Mesenchymal stem cell (in vitro differentiated cells and primary cell): ENCODE measurements at regions not wholly inside any gene's neighbourhood (a gene's known extent, or its start where the extent isn't known, plus 50 kb on each side); places are given as distances from the start of the nearest gene placed in this dataset.

ENCODE experiments used
- DNase-seq: peaks from one replicate; pipeline ENCODE4 v3.0.0-alpha.2; 2013
- H2AFZ ChIP-seq: one replicate; pipeline ENCODE4 v1.6.1; 2013; ENCODE audit warnings: low read depth, mild to moderate bottlenecking, control low read depth, inconsistent platforms, low read length, moderate library complexity
- H2AK5ac ChIP-seq: 2 replicates; pipeline ENCODE4 v1.6.1; 2013; ENCODE audit warnings: low read length, moderate library complexity, mild to moderate bottlenecking, inconsistent platforms; ENCODE audit not compliant: severe bottlenecking
- H2BK120ac ChIP-seq: one replicate; pipeline ENCODE4 v1.6.1; 2013; ENCODE audit warnings: low read depth, mild to moderate bottlenecking, inconsistent platforms, low read length, moderate library complexity
- H2BK12ac ChIP-seq, 2 experiments: one replicate each; pipeline ENCODE4 v1.6.1; 2013; ENCODE audit warnings: inconsistent platforms in 2 of 2, low read length in 2 of 2, mild to moderate bottlenecking in 2 of 2, moderate library complexity in 2 of 2, control low read depth in 1 of 2
- H2BK15ac ChIP-seq: one replicate; pipeline ENCODE4 v1.6.1; 2013; ENCODE audit warnings: mild to moderate bottlenecking, low read depth, inconsistent platforms; ENCODE audit not compliant: poor library complexity, severe bottlenecking
- H2BK5ac ChIP-seq: 2 replicates; pipeline ENCODE4 v1.6.1; 2013; ENCODE audit warnings: low read depth, mild to moderate bottlenecking, low read length, control low read depth, inconsistent platforms; ENCODE audit not compliant: poor library complexity, severe bottlenecking
- H3K14ac ChIP-seq, 2 experiments: one replicate each; pipeline ENCODE4 v1.6.1; 2013; ENCODE audit warnings: inconsistent platforms in 2 of 2, low read length in 2 of 2, control low read depth in 1 of 2, mild to moderate bottlenecking in 1 of 2, moderate library complexity in 1 of 2
- H3K18ac ChIP-seq, 2 experiments: one replicate each; pipeline ENCODE4 v1.6.1; 2013; ENCODE audit warnings: inconsistent platforms in 2 of 2, low read length in 2 of 2, control low read depth in 1 of 2, low read depth in 1 of 2, mild to moderate bottlenecking in 1 of 2
- H3K23ac ChIP-seq, 2 experiments: one replicate each; pipeline ENCODE4 v1.6.1; 2013; ENCODE audit warnings: inconsistent platforms in 2 of 2, low read length in 2 of 2, mild to moderate bottlenecking in 2 of 2, moderate library complexity in 2 of 2, control low read depth in 1 of 2
- H3K27ac ChIP-seq: 2 replicates; pipeline ENCODE4 v1.5.1; 2013; ENCODE audit warnings: mild to moderate bottlenecking, moderate library complexity, low read length, control low read depth, inconsistent platforms; ENCODE audit not compliant: poor library complexity, severe bottlenecking
- H3K27me3 ChIP-seq, 2 experiments: 2 replicates each; pipeline versions ENCODE4 v1.6.1 to v1.7.0; 2013; ENCODE audit warnings: low read length in 2 of 2, mild to moderate bottlenecking in 2 of 2, moderate library complexity in 2 of 2, control low read depth in 1 of 2, inconsistent platforms in 1 of 2; ENCODE audit not compliant: control insufficient read depth in 1 of 2, insufficient read depth in 1 of 2
- H3K36me3 ChIP-seq, 2 experiments: 2 replicates each; pipeline versions ENCODE4 v1.6.1 to v1.7.0; 2013; ENCODE audit warnings: low read length in 2 of 2, control low read depth in 1 of 2, inconsistent platforms in 1 of 2, low read depth in 1 of 2, mild to moderate bottlenecking in 1 of 2; ENCODE audit not compliant: insufficient read depth in 2 of 2, control insufficient read depth in 1 of 2
- H3K4ac ChIP-seq, 2 experiments: one replicate each; pipeline ENCODE4 v1.6.1; 2013; ENCODE audit warnings: inconsistent platforms in 2 of 2, low read length in 2 of 2, mild to moderate bottlenecking in 2 of 2, moderate library complexity in 2 of 2, control low read depth in 1 of 2, low read depth in 1 of 2
- H3K4me1 ChIP-seq: 2 replicates; pipeline ENCODE4 v1.6.1; 2013; ENCODE audit warnings: low read depth, low read length, control low read depth; ENCODE audit not compliant: control insufficient read depth, insufficient read depth
- H3K4me2 ChIP-seq: 2 replicates; pipeline ENCODE4 v1.6.1; 2013; ENCODE audit warnings: low read length, mild to moderate bottlenecking, inconsistent platforms; ENCODE audit not compliant: poor library complexity, severe bottlenecking
- H3K4me3 ChIP-seq, 2 experiments: 2 replicates each; pipeline versions ENCODE4 v1.5.1 to v1.7.0; 2013; ENCODE audit warnings: low read length in 2 of 2, mild to moderate bottlenecking in 2 of 2, control low read depth in 1 of 2, low read depth in 1 of 2; ENCODE audit not compliant: insufficient read depth in 1 of 2
- H3K79me1 ChIP-seq: replicated peaks from 2 replicates; pipeline ENCODE4 v1.6.1; 2013; ENCODE audit warnings: mild to moderate bottlenecking, control low read depth, low read length, inconsistent platforms; ENCODE audit not compliant: poor library complexity, severe bottlenecking
- H3K9ac ChIP-seq: 2 replicates; pipeline ENCODE4 v1.7.0; 2013; ENCODE audit warnings: mild to moderate bottlenecking, low read length, moderate library complexity
- H3K9me3 ChIP-seq: 2 replicates; pipeline ENCODE4 v1.7.0; 2013; ENCODE audit warnings: mild to moderate bottlenecking, low read length; ENCODE audit not compliant: control insufficient read depth
- H4K8ac ChIP-seq: one replicate; pipeline ENCODE4 v1.6.1; 2013; ENCODE audit warnings: inconsistent platforms, mild to moderate bottlenecking, low read length, moderate library complexity
- H4K91ac ChIP-seq: one replicate; pipeline ENCODE4 v1.6.1; 2013; ENCODE audit warnings: mild to moderate bottlenecking, low read length, inconsistent platforms
- WGBS: methylation state at CpG from one replicate; pipeline ENCODE4 v1.1.7; 2013; ENCODE audit warnings: mixed read lengths; 5-methylcytosine and 5-hydroxymethylcytosine counted together

DNA sequence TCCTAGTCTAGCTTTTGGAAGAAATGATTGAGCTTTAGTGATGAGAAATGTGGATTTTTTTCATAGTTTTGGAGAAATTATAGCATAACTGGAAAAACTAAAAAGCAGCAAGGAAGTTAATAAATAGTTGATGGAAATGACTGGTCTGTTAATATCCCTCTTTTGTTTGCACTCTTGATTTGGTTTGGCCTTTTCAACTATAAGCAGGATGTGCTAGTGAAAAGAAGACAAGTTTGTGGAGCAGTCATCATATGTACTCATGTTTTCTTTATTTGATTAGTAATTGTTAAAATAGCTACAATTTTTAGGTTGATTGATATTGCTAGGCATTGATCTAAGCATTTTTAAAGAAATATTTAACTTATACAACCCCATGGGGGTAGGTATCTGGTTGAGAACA, 374.7 kb downstream of the TAF11L14 start:
- no peaks in the 10 kb centered on the region for H3K79me1 ChIP-seq
- no peak overlapping the region for H2BK12ac ChIP-seq
- H2BK120ac ChIP-seq: no peak overlapping the region
- no peak overlapping the region for H3K4me2 ChIP-seq
- no peaks in the 10 kb centered on the region for H3K36me3 ChIP-seq
- no peak overlapping the region for H2BK5ac ChIP-seq
- no peak overlapping the region for H2BK15ac ChIP-seq
- H4K91ac ChIP-seq: no peak overlapping the region
- no peak overlapping the region for H3K14ac ChIP-seq
- no peak overlapping the region for H2AK5ac ChIP-seq
- no peak overlapping the region for H3K4me3 ChIP-seq
- no peak overlapping the region for H4K8ac ChIP-seq
- H3K4me1 ChIP-seq: no peaks in the 10 kb centered on the region
- no peak overlapping the region for H3K18ac ChIP-seq
- H3K4ac ChIP-seq: no peak overlapping the region
- peaks cover 5% of the 10 kb centered on the region for H3K9me3 ChIP-seq
- H3K27me3 ChIP-seq: no peaks in the 10 kb centered on the region
- no peak overlapping the region for H3K9ac ChIP-seq
- DNase-seq: no peak
- no peak overlapping the region for H3K27ac ChIP-seq
- H3K23ac ChIP-seq: no peak overlapping the region
- H2AFZ ChIP-seq: no peak overlapping the region

DNA sequence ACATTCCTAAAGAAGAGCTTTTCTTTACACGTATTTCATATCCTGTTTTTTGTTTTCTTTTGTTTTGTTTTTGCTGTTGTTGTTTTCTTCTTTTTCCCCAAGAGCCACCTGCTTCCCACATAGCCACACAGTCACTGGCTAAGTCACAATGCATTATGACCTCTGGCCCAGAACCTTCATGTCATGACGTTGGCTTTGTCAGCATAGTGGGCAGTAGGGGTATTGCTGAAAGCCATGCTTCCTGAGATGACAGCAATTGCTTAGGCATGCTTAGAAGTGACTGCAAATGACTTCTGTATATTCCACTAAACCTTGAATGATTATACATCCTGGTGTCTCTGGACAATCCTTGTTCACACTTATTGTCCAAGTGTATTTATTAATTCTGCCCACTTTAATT, 375.8 kb downstream of the TAF11L14 start:
- no peaks in the 10 kb centered on the region for H3K4me1 ChIP-seq
- H3K79me1 ChIP-seq: no peaks in the 10 kb centered on the region
- no peak overlapping the region for H4K91ac ChIP-seq
- no peak overlapping the region for H3K4me2 ChIP-seq
- H3K9me3 ChIP-seq: no peaks in the 10 kb centered on the region
- H3K4ac ChIP-seq: no peak overlapping the region
- no peaks in the 10 kb centered on the region for H3K27me3 ChIP-seq
- no peak overlapping the region for H3K9ac ChIP-seq
- H4K8ac ChIP-seq: no peak overlapping the region
- no peak overlapping the region for H3K23ac ChIP-seq
- no peak overlapping the region for H3K18ac ChIP-seq
- no peak overlapping the region for H2BK12ac ChIP-seq
- H2BK5ac ChIP-seq: no peak overlapping the region
- H2BK120ac ChIP-seq: no peak overlapping the region
- no peak overlapping the region for H3K27ac ChIP-seq
- H3K14ac ChIP-seq: no peak overlapping the region
- no peak overlapping the region for H2AFZ ChIP-seq
- DNase-seq: no peak
- H3K36me3 ChIP-seq: no peaks in the 10 kb centered on the region
- no peak overlapping the region for H3K4me3 ChIP-seq
- WGBS: 0% methylated on average over 1 of the region's 2 CpGs
- H2BK15ac ChIP-seq: no peak overlapping the region
- H2AK5ac ChIP-seq: no peak overlapping the region

DNA sequence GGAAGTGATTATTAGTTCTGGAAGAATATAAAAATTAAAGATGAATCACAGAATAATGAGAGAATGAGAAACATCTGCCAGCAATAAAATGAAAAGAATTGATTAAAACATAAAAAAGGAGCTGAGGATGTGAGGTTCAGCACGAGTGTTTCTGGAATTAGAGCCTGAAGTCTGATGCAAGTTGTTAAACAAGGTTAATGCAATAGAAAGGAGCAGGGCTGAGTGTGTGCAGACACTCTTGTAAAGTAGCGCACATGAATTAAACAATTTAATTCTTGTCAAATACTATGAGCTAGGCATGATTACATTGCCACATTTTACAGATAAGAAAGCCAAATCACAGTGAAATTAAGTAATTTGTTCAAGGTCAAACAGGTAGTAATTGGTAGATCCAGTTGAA, 384.2 kb downstream of the TAF11L14 start:
- Histone ChIP-seq H3K27ac (no peak overlapping the region), H3K9me3 (peaks cover 7% of the 10 kb centered on the region), H3K27me3 (no peaks in the 10 kb centered on the region), H2BK15ac (no peak overlapping the region), H3K14ac (no peak overlapping the region), H4K8ac (no peak overlapping the region), H3K23ac (no peak overlapping the region), H3K4me3 (no peak overlapping the region), H3K4me1 (no peaks in the 10 kb centered on the region), H4K91ac (no peak overlapping the region), H3K18ac (no peak overlapping the region), H3K36me3 (no peaks in the 10 kb centered on the region), H3K4ac (no peak overlapping the region), H2BK5ac (no peak overlapping the region), H2AK5ac (no peak overlapping the region), H2BK120ac (no peak overlapping the region), H3K9ac (no peak overlapping the region), H3K79me1 (no peaks in the 10 kb centered on the region), H3K4me2 (no peak overlapping the region), H2AFZ (no peak overlapping the region), H2BK12ac (no peak overlapping the region)
- WGBS: 61% methylated on average over 2 of the region's 2 CpGs
- no peak for DNase-seq

DNA sequence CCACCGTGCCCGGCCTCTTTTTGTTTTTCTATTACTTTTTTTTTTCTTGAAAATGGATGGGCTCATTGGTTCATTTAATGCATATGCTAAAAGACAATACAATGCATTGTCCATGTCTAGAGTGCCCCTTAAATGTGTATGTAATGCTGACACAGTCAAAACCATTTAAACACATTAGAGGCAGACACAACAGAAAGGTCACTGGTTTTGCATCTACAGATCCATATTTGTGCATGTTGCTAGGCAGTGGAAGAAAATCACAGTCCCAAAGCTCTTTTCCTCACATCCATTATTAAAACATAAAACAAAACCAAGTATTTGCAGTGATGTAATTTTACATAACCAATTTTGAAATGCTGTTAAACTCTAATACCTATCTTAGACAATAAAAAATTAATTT, 389.0 kb downstream of the TAF11L14 start:
- no peak overlapping the region for H3K4me2 ChIP-seq
- H3K18ac ChIP-seq: no peak overlapping the region
- no peaks in the 10 kb centered on the region for H3K27me3 ChIP-seq
- no CpG with 5 or more reads among the region's 2 CpGs for WGBS
- H2AK5ac ChIP-seq: no peak overlapping the region
- no peak overlapping the region for H3K23ac ChIP-seq
- no peak overlapping the region for H3K27ac ChIP-seq
- H2BK120ac ChIP-seq: no peak overlapping the region
- no peak overlapping the region for H3K4ac ChIP-seq
- H3K9ac ChIP-seq: no peak overlapping the region
- no peaks in the 10 kb centered on the region for H3K79me1 ChIP-seq
- no peak overlapping the region for H2BK12ac ChIP-seq
- H3K14ac ChIP-seq: no peak overlapping the region
- no peak overlapping the region for H2AFZ ChIP-seq
- H2BK15ac ChIP-seq: no peak overlapping the region
- H3K4me3 ChIP-seq: no peak overlapping the region
- no peaks in the 10 kb centered on the region for H3K9me3 ChIP-seq
- no peaks in the 10 kb centered on the region for H3K4me1 ChIP-seq
- no peak for DNase-seq
- H4K8ac ChIP-seq: no peak overlapping the region
- no peak overlapping the region for H2BK5ac ChIP-seq
- H4K91ac ChIP-seq: no peak overlapping the region
- H3K36me3 ChIP-seq: no peaks in the 10 kb centered on the region
